Karpas-422 (cell line): ENCODE measurements at regions not wholly inside any gene's neighbourhood (a gene's known extent, or its start where the extent isn't known, plus 50 kb on each side); places are given as distances from the start of the nearest gene placed in this dataset.

Source experiments
- DNase-seq: peaks from one replicate; pipeline ENCODE4 v3.0.0-alpha.2; 2015
- H2AFZ ChIP-seq: fragments of 200-600 bp; sonication (generic); 2 replicates; pipeline ENCODE4 v1.6.1; 2014; ENCODE audit warnings: antibody characterized with exemption, low read length, mixed read lengths
- H3K27ac ChIP-seq: fragments of 200-600 bp; sonication (generic); 2 replicates; pipeline ENCODE4 v1.5.1; 2014; ENCODE audit warnings: mild to moderate bottlenecking, low read length, moderate library complexity
- H3K27me3 ChIP-seq: fragments of 200-600 bp; sonication (generic); 2 replicates; pipeline ENCODE4 v1.6.1; 2014; ENCODE audit warnings: low read length, mixed read lengths
- H3K36me3 ChIP-seq: fragments of 200-600 bp; sonication (generic); 2 replicates; pipeline ENCODE4 v1.6.1; 2014; ENCODE audit warnings: low read length, mixed read lengths; ENCODE audit not compliant: insufficient read depth
- H3K4me1 ChIP-seq: fragments of 200-600 bp; sonication (generic); 2 replicates; pipeline ENCODE4 v1.6.1; 2014; ENCODE audit warnings: mild to moderate bottlenecking, low read length, mixed read lengths
- H3K4me2 ChIP-seq: fragments of 200-600 bp; sonication (generic); 2 replicates; pipeline ENCODE4 v1.6.1; 2014; ENCODE audit warnings: low read length, low read depth, mild to moderate bottlenecking; ENCODE audit not compliant: poor library complexity, severe bottlenecking
- H3K4me3 ChIP-seq: fragments of 200-600 bp; sonication (generic); 2 replicates; pipeline ENCODE4 v1.5.1; 2014; ENCODE audit warnings: mild to moderate bottlenecking, antibody characterized with exemption, low read length, mixed read lengths
- H3K79me2 ChIP-seq: fragments of 200-600 bp; sonication (generic); 2 replicates; pipeline ENCODE4 v1.6.1; 2014; ENCODE audit warnings: mild to moderate bottlenecking, low read length, mixed read lengths
- H3K9ac ChIP-seq: fragments of 200-600 bp; sonication (generic); 2 replicates; pipeline ENCODE4 v1.6.0; 2014; ENCODE audit warnings: low read length
- H3K9me2 ChIP-seq: fragments of 200-600 bp; sonication (generic), shearing (Covaris generic); replicated peaks from 2 replicates; pipeline ENCODE4 v1.6.0; 2014; ENCODE audit warnings: mild to moderate bottlenecking, low read length, moderate library complexity; ENCODE audit not compliant: insufficient read depth
- H3K9me3 ChIP-seq: fragments of 300-700, 200-600 bp; sonication (generic); 2 replicates; pipeline ENCODE4 v1.6.1; 2014; ENCODE audit warnings: low read length, mixed read lengths
- H4K20me1 ChIP-seq: fragments of 200-600 bp; sonication (generic); 2 replicates; pipeline ENCODE4 v1.6.1; 2014; ENCODE audit warnings: mild to moderate bottlenecking, antibody characterized with exemption, low read length, low read depth; ENCODE audit not compliant: insufficient read depth

- Histone ChIP-seq H3K79me2 (no peaks in the 10 kb centered on the region), H3K4me2 (no peak overlapping the region), H4K20me1 (no peaks in the 10 kb centered on the region), H3K9me3 (no peaks in the 10 kb centered on the region), H3K4me1 (no peaks in the 10 kb centered on the region), H3K27ac (no peak overlapping the region), H3K36me3 (no peaks in the 10 kb centered on the region), H3K27me3 (no peaks in the 10 kb centered on the region), H2AFZ (no peak overlapping the region), H3K9ac (no peak overlapping the region), H3K9me2 (no peaks in the 10 kb centered on the region), H3K4me3 (no peak overlapping the region)
- no peak for DNase-seq
These were observed 248.5 kb upstream of the IRX4 start for GRCh38 chr5:2131196-2131595.

DNA sequence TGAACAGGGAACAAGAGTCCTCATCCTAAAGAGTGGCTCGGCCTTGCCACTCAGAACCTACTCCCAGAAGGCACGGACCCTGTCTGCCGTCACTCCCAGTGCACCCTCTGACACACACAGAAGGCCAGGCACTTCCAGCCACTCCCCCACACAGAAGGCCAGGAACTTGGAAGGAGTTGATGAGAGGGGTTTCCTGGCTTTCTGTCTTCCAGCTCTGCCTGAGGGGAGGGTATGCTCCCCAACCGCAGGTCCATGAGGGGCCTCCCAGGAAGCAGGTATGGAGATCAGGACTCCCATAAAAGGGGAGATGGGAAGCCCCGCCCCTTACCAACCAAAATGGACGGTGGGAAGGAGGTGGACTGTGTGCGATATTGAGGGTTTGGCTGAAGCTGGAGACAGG lies 247.6 kb upstream of the IRX4 start:
- no peak overlapping the region for H3K27ac ChIP-seq
- H3K4me3 ChIP-seq: no peak overlapping the region
- H3K27me3 ChIP-seq: no peaks in the 10 kb centered on the region
- H3K4me1 ChIP-seq: no peaks in the 10 kb centered on the region
- H3K36me3 ChIP-seq: no peaks in the 10 kb centered on the region
- no peaks in the 10 kb centered on the region for H3K9me3 ChIP-seq
- H3K9ac ChIP-seq: no peak overlapping the region
- H3K4me2 ChIP-seq: no peak overlapping the region
- no peaks in the 10 kb centered on the region for H3K9me2 ChIP-seq
- H3K79me2 ChIP-seq: no peaks in the 10 kb centered on the region
- no peak overlapping the region for H2AFZ ChIP-seq
- no peaks in the 10 kb centered on the region for H4K20me1 ChIP-seq
- no peak for DNase-seq

DNA sequence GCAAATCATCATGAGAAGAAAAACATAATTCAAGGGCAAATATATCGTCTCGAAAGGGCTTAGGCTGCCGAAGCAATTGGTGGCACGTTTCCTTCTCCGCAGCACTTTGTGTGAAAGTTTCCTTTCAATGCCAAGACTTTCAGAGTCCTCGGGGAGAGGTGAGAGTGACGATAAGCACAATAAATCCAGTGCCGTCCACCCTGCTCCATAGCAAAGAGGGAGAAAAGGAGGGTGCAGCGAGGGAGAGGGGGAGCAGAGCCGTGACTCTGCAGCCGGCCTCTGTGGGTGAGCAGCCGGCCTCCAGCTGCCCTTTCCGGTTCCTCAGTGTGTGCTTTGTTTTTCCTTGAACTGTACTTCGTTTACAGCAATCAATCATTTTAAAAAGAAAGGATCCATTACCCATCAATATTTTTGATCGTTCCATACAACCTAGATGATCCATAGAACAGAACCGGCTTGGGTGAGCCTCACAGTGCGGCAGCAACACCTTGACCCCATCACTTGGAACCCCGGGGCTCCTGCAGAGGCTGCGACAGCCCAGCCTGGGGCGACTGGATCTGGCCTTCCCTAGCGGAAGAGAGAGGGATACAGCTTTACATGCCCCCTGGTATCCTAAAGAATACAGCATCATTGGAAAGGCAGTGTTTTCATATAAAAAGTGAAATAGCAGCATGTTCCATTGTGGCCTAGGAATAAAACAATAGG lies 247.0 kb upstream of the IRX4 start:
- no peak overlapping the region for H2AFZ ChIP-seq
- DNase-seq: no peak
- no peaks in the 10 kb centered on the region for H3K9me2 ChIP-seq
- H3K79me2 ChIP-seq: no peaks in the 10 kb centered on the region
- H3K4me2 ChIP-seq: no peak overlapping the region
- H3K9me3 ChIP-seq: no peaks in the 10 kb centered on the region
- H3K27ac ChIP-seq: no peak overlapping the region
- no peaks in the 10 kb centered on the region for H4K20me1 ChIP-seq
- H3K27me3 ChIP-seq: no peaks in the 10 kb centered on the region
- no peaks in the 10 kb centered on the region for H3K4me1 ChIP-seq
- H3K9ac ChIP-seq: no peak overlapping the region
- no peaks in the 10 kb centered on the region for H3K36me3 ChIP-seq
- H3K4me3 ChIP-seq: no peak overlapping the region

DNA sequence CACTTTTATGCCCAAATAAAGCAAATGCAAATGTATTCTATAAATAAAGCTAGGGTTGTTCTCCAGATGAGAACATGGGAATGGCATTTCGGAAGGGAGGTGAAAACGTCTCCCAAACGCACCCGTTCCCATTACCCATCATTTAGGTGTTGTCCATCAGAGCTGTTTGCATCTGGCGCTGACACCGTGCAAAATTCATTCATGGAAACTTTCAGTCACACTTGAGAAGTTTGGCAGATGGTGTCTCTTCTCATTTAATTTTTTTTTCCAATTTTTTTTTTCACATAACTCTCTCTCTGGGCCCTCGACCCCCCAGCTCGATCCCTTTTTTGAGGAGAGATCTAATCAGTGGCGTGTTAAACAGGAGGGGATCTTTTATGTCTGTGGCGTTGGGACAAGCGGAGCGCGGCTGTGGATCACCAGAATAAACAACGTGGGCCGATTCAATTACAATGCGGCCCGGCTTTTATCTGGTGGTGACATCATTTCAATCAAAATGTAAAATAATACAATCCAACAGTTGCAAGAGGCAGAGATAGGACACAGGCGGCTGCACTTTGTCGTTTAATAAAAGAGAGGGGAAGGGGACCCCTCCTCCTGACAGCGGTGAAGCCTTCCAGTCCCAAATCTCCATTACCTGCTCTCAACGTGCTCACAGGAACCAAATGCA lies 246.1 kb upstream of the IRX4 start:
- H3K4me3 ChIP-seq: no peak overlapping the region
- no peaks in the 10 kb centered on the region for H3K9me2 ChIP-seq
- H2AFZ ChIP-seq: no peak overlapping the region
- no peaks in the 10 kb centered on the region for H3K9me3 ChIP-seq
- H4K20me1 ChIP-seq: no peaks in the 10 kb centered on the region
- no peak overlapping the region for H3K27ac ChIP-seq
- no peak overlapping the region for H3K9ac ChIP-seq
- H3K27me3 ChIP-seq: no peaks in the 10 kb centered on the region
- no peaks in the 10 kb centered on the region for H3K79me2 ChIP-seq
- no peak for DNase-seq
- no peak overlapping the region for H3K4me2 ChIP-seq
- no peaks in the 10 kb centered on the region for H3K36me3 ChIP-seq
- no peaks in the 10 kb centered on the region for H3K4me1 ChIP-seq

DNA sequence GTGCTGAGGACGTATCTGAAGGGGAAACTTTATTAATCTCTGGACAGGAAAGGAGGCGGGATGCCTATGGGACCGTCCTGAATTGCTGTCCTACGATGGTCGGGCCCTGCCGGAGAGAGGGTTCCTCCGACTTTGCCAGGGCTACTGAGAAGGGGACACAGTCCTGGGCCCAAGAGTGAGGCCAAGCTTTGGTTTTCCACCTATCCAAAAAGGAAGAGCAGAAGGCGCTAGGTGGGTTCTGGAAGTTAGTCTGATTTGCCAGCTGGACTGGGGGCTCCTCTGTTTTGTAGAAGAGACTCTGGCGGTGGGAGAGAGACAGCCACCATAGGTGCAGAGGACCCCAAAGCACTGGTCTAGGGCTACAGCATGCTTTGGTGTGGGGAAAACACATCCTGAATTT lies 243.8 kb upstream of the IRX4 start:
- Histone ChIP-seq H3K4me3 (no peak overlapping the region), H3K27ac (no peak overlapping the region), H3K27me3 (no peaks in the 10 kb centered on the region), H2AFZ (no peak overlapping the region), H4K20me1 (no peaks in the 10 kb centered on the region), H3K79me2 (no peaks in the 10 kb centered on the region), H3K4me1 (no peaks in the 10 kb centered on the region), H3K9ac (no peak overlapping the region), H3K36me3 (no peaks in the 10 kb centered on the region), H3K4me2 (no peak overlapping the region), H3K9me2 (no peaks in the 10 kb centered on the region), H3K9me3 (no peaks in the 10 kb centered on the region)
- DNase-seq: no peak

DNA sequence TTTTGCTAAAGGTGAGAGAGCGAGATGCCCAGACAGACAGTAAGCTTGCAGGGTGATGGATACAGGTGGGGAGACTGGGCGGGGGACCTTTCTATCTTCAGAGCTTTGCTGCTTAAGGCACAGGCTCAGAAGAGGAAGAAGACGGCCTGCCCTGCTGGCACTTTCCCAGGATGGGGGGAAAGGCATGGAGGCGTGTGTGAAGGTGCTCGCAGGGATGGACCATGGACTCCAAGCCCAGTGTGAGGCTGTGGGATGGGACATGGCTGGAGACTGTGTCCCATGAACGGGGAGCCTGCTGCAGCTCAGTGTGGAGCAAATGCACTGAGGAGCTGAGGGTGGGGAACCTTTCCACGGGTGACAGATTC lies 243.2 kb upstream of the IRX4 start:
- H3K9me3 ChIP-seq: no peaks in the 10 kb centered on the region
- H3K4me3 ChIP-seq: no peak overlapping the region
- H3K36me3 ChIP-seq: no peaks in the 10 kb centered on the region
- H3K9ac ChIP-seq: no peak overlapping the region
- H4K20me1 ChIP-seq: no peaks in the 10 kb centered on the region
- H3K9me2 ChIP-seq: no peaks in the 10 kb centered on the region
- no peaks in the 10 kb centered on the region for H3K79me2 ChIP-seq
- H2AFZ ChIP-seq: no peak overlapping the region
- no peak overlapping the region for H3K27ac ChIP-seq
- no peaks in the 10 kb centered on the region for H3K4me1 ChIP-seq
- H3K27me3 ChIP-seq: no peaks in the 10 kb centered on the region
- DNase-seq: no peak
- no peak overlapping the region for H3K4me2 ChIP-seq

- Histone ChIP-seq H3K4me2 (no peak overlapping the region), H3K9me3 (no peaks in the 10 kb centered on the region), H3K27ac (no peak overlapping the region), H3K36me3 (no peaks in the 10 kb centered on the region), H3K27me3 (no peaks in the 10 kb centered on the region), H3K4me1 (no peaks in the 10 kb centered on the region), H4K20me1 (no peaks in the 10 kb centered on the region), H3K79me2 (no peaks in the 10 kb centered on the region), H3K9me2 (no peaks in the 10 kb centered on the region), H2AFZ (no peak overlapping the region), H3K4me3 (no peak overlapping the region), H3K9ac (no peak overlapping the region)
- no peak for DNase-seq
These were observed 242.6 kb upstream of the IRX4 start for GRCh38 chr5:2125171-2125900.

DNA sequence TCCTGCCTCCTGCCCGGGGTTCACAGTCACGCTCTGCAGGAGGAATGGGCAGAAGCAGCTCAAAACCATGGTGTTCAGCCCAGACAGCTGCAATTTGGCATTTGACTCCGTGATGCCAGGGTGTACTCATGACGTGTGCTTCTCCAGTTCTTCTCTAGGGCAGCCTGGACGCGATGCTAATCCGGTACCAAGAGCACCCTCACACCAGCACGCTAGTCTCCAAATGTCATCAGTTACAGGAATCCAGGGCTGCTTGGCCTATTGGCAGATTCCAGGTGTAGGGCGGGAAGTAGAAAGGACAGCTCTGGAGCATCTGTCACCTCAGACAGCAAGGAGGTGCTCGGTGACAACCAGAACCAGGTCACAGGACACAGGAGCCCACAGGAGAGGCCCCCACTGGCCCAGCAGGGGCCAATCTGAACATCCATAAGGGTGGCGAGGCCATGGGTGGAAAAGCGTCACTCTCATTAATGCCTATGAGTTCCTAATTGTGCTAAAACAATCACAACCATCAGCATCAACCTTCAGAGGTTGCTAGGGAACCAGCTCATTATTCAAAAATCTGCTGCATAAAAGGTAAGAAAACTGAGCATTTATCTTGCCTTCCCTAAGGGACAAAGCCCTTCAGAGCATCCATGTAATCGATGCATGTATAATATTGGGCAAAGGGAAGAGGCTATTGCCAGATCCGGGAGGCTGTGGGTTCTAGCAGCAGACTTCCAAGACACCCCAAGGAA lies 241.9 kb upstream of the IRX4 start:
- H3K36me3 ChIP-seq: no peaks in the 10 kb centered on the region
- no peak overlapping the region for H3K4me2 ChIP-seq
- DNase-seq: no peak
- H3K4me3 ChIP-seq: no peak overlapping the region
- H2AFZ ChIP-seq: no peak overlapping the region
- no peaks in the 10 kb centered on the region for H3K4me1 ChIP-seq
- no peaks in the 10 kb centered on the region for H3K79me2 ChIP-seq
- H4K20me1 ChIP-seq: no peaks in the 10 kb centered on the region
- no peak overlapping the region for H3K9ac ChIP-seq
- H3K9me2 ChIP-seq: no peaks in the 10 kb centered on the region
- no peak overlapping the region for H3K27ac ChIP-seq
- no peaks in the 10 kb centered on the region for H3K27me3 ChIP-seq
- H3K9me3 ChIP-seq: no peaks in the 10 kb centered on the region
